ENCODE measurements at regions not wholly inside any gene's neighbourhood (a gene's known extent, or its start where the extent isn't known, plus 50 kb on each side); places are given as distances from the start of the nearest gene placed in this dataset.

DNA sequence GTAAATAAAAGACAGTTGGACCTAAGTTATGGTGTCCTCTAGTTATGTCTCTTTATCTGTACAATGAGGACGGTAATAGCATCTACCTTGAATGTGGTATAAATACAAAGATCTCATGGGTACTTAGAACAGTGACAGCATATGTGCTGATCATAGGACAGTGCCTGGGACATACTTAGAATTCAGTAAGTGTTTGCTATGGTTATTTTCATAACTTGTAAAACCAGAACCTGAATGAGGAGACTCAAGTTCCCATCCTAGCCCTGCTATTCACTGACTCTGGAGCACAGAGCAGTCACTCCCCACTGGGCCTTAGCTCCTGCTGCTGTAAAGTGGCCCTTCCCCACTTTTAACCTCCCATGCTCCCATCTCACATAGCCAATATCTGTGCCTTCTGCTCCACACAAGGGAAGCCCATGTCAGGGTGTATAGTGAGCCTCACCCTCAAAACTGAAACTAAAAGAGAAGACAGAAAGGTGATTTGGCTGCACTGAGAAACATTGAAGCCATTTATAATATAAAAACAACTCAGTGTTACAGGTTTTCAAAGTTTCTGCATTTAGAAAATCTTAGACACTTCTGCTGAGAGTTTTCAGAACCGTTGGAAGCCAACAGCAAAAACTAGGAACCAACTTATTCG, 225.4 kb upstream of the UBE2E2 start:
- no peaks in the 10 kb centered on the region for H3K4me1 ChIP-seq (ENCODE audit: insufficient read depth)
- H3K27ac ChIP-seq (ENCODE audit: low read depth) = no peak overlapping the region
- no peaks in the 10 kb centered on the region for H3K36me3 ChIP-seq (ENCODE audit: insufficient read depth)
- WGBS = 76% methylated on average over 3 of the region's 3 CpGs
- no peak for DNase-seq (ENCODE audit: extremely low spot score)
- H3K4me3 ChIP-seq (ENCODE audit: low read depth, low read length) = no peak overlapping the region

DNA sequence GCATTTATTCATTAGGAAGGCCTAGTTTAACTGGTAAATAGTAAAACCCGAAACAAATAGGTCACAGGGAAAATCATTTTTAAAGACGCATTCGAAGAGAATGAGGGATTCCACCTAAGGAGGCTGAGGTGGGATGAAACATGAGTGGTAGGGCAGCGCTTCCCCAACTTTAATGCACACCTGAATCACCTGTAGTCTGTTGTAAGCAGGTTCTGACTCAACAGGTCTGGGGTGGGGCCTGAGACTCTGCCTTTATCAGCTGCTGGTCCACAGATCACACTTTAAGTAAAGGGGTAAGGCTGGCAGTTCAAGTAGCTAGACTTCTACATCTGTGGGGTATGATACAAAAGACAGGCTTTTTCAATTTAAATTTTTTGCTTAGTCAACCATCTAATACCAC, 223.5 kb upstream of the UBE2E2 start:
- H3K4me1 ChIP-seq (ENCODE audit: insufficient read depth) = no peaks in the 10 kb centered on the region
- no peaks in the 10 kb centered on the region for H3K36me3 ChIP-seq (ENCODE audit: insufficient read depth)
- H3K4me3 ChIP-seq (ENCODE audit: low read depth, low read length) = no peak overlapping the region
- H3K27ac ChIP-seq (ENCODE audit: low read depth) = no peak overlapping the region
- 98% methylated on average over 4 of the region's 4 CpGs for WGBS
- DNase-seq (ENCODE audit: extremely low spot score) = no peak

DNA sequence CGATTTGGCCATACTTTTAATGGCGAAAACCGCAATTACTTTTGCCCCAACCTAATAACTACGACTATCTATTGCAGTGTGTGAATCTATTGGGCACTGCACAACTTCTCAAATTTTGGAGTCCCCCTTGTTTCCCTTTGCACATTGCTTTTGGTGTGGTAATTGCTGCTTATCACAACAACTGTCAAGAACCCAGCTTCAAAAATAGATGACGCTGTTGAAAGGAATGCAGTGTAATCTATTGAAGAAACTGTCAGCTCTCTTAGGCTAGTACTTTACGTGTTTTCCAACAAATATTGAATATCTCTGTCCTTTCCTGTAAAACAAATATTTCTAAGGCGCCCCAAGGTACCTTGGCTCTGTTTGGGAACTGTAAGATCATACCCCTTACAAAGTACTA, 222.8 kb upstream of the UBE2E2 start:
- 89% methylated on average over 7 of the region's 7 CpGs for WGBS
- no peak overlapping the region for H3K27ac ChIP-seq (ENCODE audit: low read depth)
- no peaks in the 10 kb centered on the region for H3K4me1 ChIP-seq (ENCODE audit: insufficient read depth)
- DNase-seq (ENCODE audit: extremely low spot score) = no peak
- no peaks in the 10 kb centered on the region for H3K36me3 ChIP-seq (ENCODE audit: insufficient read depth)
- no peak overlapping the region for H3K4me3 ChIP-seq (ENCODE audit: low read depth, low read length)

DNA sequence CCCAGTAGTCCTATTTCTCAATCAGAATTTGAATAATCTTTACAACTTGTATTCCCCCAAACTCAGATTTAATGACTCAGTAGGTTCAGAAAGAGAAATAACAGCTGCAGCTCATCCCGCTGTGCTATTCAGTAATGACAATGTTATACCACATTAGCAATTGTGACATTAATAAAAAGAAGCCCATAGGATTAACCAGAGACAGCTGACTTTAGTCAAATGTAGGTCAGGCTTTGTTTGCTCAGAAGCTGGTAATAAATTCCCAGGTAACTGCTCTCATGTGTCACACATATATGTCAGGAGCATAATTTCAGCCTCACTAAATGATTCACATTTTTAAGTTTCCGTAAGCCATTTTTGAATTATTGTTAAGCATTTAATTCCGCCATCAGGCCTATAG, 222.0 kb upstream of the UBE2E2 start:
- Histone ChIP-seq H3K27ac (ENCODE audit: low read depth) (no peak overlapping the region), H3K4me1 (ENCODE audit: insufficient read depth) (no peaks in the 10 kb centered on the region), H3K4me3 (ENCODE audit: low read depth, low read length) (no peak overlapping the region), H3K36me3 (ENCODE audit: insufficient read depth) (no peaks in the 10 kb centered on the region)
- WGBS = 92% methylated on average over 3 of the region's 3 CpGs
- no peak for DNase-seq (ENCODE audit: extremely low spot score)

DNA sequence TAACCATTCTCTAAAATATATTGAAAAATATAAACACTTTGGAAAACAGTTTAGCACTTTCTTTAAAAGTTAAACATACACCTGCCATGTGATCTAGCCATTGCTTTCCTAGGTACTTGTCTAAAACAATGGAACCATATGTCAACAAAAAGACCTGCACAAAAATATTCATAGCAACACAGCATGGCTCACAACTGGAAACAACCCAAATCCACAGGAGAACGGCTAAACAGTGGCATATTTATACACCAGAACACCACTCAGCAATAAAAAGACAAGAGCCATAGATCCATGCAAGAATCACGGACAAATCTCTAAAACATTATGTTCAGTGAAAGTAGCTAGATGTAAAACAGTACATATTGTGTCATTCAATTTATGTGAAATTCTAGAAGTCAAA, 221.3 kb upstream of the UBE2E2 start:
- DNase-seq (ENCODE audit: extremely low spot score) = no peak
- Histone ChIP-seq H3K36me3 (ENCODE audit: insufficient read depth) (no peaks in the 10 kb centered on the region), H3K27ac (ENCODE audit: low read depth) (no peak overlapping the region), H3K4me3 (ENCODE audit: low read depth, low read length) (no peak overlapping the region), H3K4me1 (ENCODE audit: insufficient read depth) (no peaks in the 10 kb centered on the region)
- WGBS = 71% methylated on average over 2 of the region's 2 CpGs

DNA sequence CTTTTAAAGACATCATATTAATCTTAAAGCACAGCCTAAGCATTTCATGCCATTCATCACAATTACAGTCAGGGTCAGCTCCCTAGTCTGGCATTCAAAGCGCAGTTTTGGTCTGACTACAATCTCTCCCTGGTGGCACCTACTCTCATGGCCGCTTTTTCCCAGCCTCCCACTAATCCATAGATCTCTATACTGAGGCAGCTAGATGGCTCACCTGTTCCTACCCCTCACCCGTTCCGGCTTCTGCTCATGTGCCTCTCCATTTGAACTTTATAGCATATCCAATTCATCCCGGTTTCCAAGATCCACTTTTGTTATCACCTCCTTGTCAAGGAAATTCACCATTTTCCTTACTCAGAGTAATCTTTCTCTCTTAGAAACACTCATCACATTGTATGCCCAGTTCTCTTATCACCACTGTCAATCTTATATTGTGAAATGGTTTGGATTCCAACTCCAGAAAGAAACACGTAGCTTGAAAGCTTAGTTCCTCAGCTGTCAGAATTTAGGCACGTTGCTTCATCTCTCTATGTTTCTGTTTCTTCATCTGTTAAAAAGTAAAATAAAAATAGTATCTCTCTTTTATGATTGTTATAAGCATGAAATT, 220.0 kb upstream of the UBE2E2 start:
- DNase-seq (ENCODE audit: extremely low spot score) = no peak
- no peak overlapping the region for H3K4me3 ChIP-seq (ENCODE audit: low read depth, low read length)
- WGBS = 51% methylated on average over 7 of the region's 7 CpGs

DNA sequence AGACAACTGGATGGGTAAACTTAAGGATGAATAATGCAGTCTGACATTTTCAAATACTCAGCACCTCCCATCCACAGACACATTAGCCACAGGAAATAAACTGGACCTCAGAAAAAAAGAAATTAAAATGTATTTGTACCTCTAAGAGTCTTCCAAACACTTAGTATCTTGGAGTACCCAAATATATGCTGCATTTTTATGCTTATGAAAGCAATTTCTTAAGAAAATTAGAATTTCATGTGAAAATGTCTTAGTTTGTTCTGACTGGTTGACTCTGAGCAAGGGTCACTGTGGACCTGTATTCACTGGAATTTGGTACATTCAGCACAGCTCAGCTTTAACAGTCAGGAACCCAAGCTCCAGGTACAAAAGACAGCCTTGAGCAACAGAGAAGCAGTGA, 216.2 kb upstream of the UBE2E2 start:
- no peak for DNase-seq (ENCODE audit: extremely low spot score)
- H3K27ac ChIP-seq (ENCODE audit: low read depth) = no peak overlapping the region
- no peaks in the 10 kb centered on the region for H3K4me1 ChIP-seq (ENCODE audit: insufficient read depth)
- no peak overlapping the region for H3K4me3 ChIP-seq (ENCODE audit: low read depth, low read length)
- H3K36me3 ChIP-seq (ENCODE audit: insufficient read depth) = no peaks in the 10 kb centered on the region

More for the DNA sequence above, 220.0 kb upstream of the UBE2E2 start:
- H3K36me3 ChIP-seq (ENCODE audit: insufficient read depth) = no peaks in the 10 kb centered on the region
- H3K27ac ChIP-seq (ENCODE audit: low read depth) = no peak overlapping the region
- H3K4me1 ChIP-seq (ENCODE audit: insufficient read depth) = no peaks in the 10 kb centered on the region

DNA sequence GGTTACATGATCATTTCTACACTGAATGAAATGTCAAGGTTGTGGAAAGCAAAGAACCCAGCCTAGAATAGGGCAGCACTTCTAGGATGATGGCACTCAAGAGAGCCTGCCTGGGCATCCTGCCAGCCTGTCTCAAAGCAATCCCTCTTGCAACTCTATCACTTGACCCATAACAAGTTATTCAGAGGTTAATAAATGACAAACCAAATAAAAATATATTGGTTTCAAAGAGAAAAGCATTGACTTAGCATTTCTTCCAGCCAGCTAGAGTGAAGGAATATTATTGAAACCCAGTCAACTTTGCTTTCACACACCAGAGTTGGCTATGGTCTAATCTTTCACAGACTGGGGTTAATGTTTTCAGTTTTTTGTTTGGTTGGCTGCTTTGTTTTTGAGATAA, 214.6 kb upstream of the UBE2E2 start:
- Histone ChIP-seq H3K36me3 (ENCODE audit: insufficient read depth) (no peaks in the 10 kb centered on the region), H3K27ac (ENCODE audit: low read depth) (no peak overlapping the region), H3K4me1 (ENCODE audit: insufficient read depth) (no peaks in the 10 kb centered on the region), H3K4me3 (ENCODE audit: low read depth, low read length) (no peak overlapping the region)
- no peak for DNase-seq (ENCODE audit: extremely low spot score)

DNA sequence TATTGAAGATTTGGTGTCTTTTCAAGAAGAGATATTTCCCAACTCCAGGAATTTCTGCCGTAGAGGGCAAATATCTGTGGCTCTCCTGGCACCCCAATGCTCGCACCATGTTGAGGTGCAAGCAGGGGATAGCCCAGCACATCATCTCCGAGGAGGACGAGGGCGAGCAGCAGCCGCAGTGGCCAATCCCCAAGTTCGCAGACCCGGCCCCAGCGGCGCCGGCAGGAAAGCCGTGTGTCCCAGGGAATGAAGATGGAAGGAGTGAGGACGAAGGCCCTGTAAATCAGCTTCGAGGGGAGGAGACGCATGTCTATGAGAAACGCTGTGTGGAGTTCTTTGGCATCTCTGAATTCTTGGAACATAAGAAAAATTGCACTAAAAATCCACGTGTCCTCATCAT, 213.4 kb upstream of the UBE2E2 start:
- no peak overlapping the region for H3K27ac ChIP-seq (ENCODE audit: low read depth)
- no peaks in the 10 kb centered on the region for H3K36me3 ChIP-seq (ENCODE audit: insufficient read depth)
- no peaks in the 10 kb centered on the region for H3K4me1 ChIP-seq (ENCODE audit: insufficient read depth)
- 96% methylated on average over 17 of the region's 17 CpGs for WGBS
- no peak for DNase-seq (ENCODE audit: extremely low spot score)
- H3K4me3 ChIP-seq (ENCODE audit: low read depth, low read length) = no peak overlapping the region

DNA sequence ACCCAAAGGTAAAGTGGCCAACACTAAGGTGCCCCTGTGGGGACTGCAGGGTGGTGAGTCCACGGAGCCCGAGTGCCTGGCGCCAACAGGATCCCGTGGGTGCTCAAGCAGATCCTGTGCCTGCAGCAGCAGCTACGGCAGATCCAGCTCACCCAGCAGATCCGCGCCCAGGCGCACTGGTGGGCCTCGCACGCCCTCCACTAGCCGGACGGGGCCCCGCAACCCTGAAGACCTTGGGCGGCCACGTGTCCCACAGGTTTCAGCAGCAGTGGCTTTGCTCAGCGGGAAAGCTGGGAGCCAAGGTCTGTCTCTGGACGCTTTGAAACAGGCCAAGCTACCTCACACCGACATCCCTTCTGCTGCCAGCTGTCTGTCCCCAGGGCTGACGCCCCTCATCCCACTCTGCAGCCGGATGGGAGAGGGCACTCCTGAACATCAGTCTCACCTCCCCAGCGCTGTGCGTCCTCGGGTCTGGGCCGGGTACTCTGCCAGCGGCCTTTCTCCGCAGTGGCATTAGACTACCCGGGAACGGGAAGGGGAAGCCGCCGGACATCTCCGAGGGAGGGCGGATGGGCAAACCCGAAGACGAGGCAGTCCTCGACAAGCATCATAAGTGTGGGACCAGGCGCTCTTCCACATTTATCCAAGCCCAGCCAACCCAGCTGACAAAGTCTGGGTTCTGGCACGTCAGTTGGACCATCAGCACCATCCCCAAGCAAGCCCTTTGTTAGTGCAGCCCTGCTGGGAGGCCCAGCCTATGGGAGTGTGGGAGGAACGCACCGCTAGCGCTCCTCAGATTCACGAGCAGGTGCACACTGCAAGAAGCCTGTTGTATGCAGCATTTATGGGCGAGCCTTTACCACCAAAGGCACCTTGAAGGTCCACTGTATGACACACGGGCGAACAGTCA, 212.6 kb upstream of the UBE2E2 start:
- WGBS = 97% methylated on average over 44 of the region's 44 CpGs
- no peaks in the 10 kb centered on the region for H3K4me1 ChIP-seq (ENCODE audit: insufficient read depth)

DNA sequence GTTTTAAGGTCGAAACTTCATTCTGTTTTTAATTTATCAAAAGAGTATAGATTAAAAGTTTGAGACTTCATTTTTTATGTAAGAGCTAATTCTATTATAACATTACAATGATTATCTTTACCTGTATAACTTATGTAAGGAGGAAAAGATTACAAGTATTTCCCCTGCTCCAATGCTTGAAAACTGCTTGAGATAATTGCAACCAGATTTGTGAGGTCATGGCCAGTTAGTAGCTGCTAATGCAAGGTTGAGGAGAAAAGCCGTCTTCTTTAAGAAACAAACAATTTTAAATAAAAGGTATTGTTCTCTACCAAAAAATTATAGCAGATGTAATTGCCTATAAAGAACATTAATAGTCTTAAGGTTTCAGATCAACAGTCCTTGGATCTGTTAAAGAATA, 208.3 kb upstream of the UBE2E2 start:
- H3K4me3 ChIP-seq (ENCODE audit: low read depth, low read length) = no peak overlapping the region
- H3K36me3 ChIP-seq (ENCODE audit: insufficient read depth) = no peaks in the 10 kb centered on the region
- no peak for DNase-seq (ENCODE audit: extremely low spot score)
- 83% methylated on average over 2 of the region's 2 CpGs for WGBS
- H3K27ac ChIP-seq (ENCODE audit: low read depth) = no peak overlapping the region
- H3K4me1 ChIP-seq (ENCODE audit: insufficient read depth) = no peaks in the 10 kb centered on the region

More for the DNA sequence above, 212.6 kb upstream of the UBE2E2 start:
- Histone ChIP-seq H3K4me3 (ENCODE audit: low read depth, low read length) (no peak overlapping the region), H3K27ac (ENCODE audit: low read depth) (no peak overlapping the region), H3K36me3 (ENCODE audit: insufficient read depth) (no peaks in the 10 kb centered on the region)
- DNase-seq (ENCODE audit: extremely low spot score) = no peak

DNA sequence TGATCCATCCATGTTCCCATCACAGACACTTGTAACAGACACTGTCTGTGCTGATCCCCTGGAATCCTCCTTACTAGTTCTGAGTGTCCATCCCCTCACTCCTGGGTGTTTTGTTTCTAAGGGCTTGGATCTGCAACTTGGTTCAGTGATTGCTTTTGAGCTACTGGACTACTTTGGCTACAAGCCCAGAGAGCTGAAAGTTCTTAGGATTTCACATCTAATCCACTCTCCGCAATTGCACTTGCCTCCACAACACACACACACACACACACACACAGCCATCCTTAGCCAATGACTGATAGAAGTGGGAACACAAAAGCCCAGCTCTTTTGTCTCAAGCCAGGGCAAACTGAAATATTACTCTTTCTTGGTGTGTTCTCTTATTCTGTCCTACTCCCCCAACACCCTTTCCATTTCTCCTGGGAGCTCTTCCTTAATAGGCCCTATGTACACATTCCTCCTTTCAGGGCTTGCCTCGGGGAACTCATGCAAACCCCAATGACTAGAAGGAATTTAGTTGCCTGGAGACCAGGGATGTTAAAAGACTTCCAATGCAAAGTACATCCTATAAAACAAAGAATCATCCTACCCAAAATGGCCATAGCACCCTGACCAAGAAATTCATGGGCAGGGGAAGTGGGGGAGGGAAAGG, 206.1 kb upstream of the UBE2E2 start:
- Histone ChIP-seq H3K27ac (ENCODE audit: low read depth) (no peak overlapping the region), H3K36me3 (ENCODE audit: insufficient read depth) (no peaks in the 10 kb centered on the region), H3K4me3 (ENCODE audit: low read depth, low read length) (no peak overlapping the region), H3K4me1 (ENCODE audit: insufficient read depth) (no peaks in the 10 kb centered on the region)
- no peak for DNase-seq (ENCODE audit: extremely low spot score)
- 57% methylated on average over 2 of the region's 2 CpGs for WGBS

DNA sequence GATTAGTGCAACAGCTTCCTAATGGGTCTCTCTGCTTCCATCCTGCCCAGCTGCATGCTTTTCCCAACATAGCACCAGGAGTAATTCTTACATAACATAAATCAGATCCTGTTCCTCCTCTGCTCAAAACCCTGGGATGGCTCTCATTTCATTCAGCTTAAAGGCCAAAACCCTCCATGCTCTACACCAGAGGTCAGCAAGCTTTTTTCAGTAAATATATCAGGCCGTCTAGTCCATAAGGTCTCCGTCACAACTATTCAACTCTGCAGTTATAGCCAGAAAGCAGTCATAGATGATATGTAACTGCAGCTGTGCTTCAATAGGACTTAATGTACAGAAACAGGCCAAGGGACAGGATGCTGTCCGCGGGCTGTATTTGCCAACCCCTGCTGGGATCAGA, 202.8 kb upstream of the UBE2E2 start:
- Histone ChIP-seq H3K4me1 (ENCODE audit: insufficient read depth) (no peaks in the 10 kb centered on the region), H3K27ac (ENCODE audit: low read depth) (no peak overlapping the region), H3K36me3 (ENCODE audit: insufficient read depth) (no peaks in the 10 kb centered on the region), H3K4me3 (ENCODE audit: low read depth, low read length) (no peak overlapping the region)
- WGBS = 78% methylated on average over 4 of the region's 4 CpGs
- DNase-seq (ENCODE audit: extremely low spot score) = no peak

DNA sequence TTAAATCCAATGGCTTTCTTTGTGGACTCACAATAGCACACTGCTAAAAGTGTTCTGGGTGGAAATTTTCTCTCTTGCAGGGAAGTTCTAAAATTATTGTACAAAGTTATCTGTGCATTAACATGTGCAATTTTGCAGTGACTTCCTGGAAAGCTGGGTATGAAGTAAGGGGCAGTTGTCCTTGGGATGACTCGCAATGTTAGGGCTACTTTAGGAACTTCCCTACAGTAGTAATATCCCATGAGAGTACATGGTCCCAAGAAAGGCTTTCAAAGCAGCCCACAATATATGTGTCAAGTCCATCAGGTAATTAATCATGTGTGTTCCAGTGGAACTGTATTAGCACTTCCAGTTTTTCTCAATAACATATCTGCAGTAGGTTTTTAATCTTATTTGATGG, 201.0 kb upstream of the UBE2E2 start:
- no peaks in the 10 kb centered on the region for H3K4me1 ChIP-seq (ENCODE audit: insufficient read depth)
- no peaks in the 10 kb centered on the region for H3K36me3 ChIP-seq (ENCODE audit: insufficient read depth)
- WGBS = 93% methylated on average over 1 of the region's 1 CpG
- no peak overlapping the region for H3K4me3 ChIP-seq (ENCODE audit: low read depth, low read length)
- no peak for DNase-seq (ENCODE audit: extremely low spot score)
- no peak overlapping the region for H3K27ac ChIP-seq (ENCODE audit: low read depth)
